NCI-H1930 (cell line): ENCODE measurements at regions not wholly inside any gene's neighbourhood (a gene's known extent, or its start where the extent isn't known, plus 50 kb on each side); places are given as distances from the start of the nearest gene placed in this dataset.

ENCODE experiments used
- DNase-seq, 2 experiments: peaks; one replicate each; lab custom pipeline; 2025; lab: John Stamatoyannopoulos, UW

- DNase-seq = no peak
Measured at GRCh38 chr1:198864695-198865094, 225.9 kb downstream of the PTPRC start.

DNA sequence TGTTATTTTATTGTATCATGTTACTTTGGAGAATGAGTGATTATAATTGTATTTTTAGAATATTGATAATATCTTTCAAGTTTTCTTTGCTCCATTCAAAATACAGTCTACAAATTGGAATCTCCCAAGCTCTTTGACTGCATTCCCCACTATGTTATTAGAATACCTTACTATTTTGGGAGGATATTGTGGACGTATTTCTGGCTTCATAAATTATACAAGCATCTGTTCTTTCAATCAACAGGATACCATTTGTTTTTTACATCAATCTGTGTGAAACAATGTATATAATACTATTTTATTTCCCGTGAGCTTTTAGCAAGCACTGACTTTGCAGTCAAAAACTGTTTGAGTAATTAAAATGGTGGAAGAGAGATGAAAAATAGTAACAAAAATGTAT lies 226.5 kb downstream of the PTPRC start:
- no peak for DNase-seq

DNA sequence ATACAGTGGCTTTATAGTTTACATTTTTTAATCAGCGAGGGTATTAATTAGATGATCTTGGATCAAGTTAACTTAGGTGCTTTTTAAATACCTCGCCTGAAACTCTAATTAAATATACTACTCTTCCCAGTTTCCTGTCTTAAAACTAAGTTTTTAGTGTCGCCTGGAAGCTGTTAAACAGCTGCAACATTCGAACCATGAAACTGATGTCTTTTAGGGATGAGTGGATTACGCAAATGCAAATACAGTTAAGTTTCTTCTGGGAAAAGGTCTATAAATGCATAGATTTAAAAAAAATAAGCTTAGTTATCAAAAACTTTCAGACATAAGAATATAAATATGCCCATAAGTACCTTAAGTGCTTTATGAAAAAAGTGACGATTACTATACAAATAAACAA lies 228.3 kb downstream of the PTPRC start:
- no peak for DNase-seq

DNA sequence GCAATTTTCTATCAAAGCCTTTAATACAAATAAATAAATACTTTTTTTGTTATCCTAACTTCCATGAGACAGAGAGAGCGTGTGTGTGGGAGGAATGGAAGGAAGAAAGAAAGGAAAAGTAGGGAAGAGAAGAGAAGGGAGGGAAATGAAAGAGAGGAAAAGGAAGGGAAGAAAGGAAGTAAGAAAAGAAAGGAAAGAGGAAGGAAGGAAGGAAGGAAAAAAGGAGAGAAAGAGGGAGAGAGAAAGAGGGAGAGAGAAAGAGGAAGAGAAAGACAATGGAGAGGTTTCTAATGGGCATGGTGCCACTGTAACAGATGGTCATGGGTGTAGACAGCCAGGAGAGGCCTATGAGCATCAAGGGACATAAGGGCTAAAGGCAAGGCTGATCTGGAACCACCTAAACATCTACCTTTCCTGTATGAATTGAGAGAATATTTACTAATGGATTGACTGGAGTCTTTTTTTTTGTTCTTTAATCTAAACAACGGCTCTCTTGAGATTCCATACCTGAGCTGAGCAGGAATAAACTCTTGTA lies 234.9 kb downstream of the PTPRC start:
- DNase-seq = no peak

DNA sequence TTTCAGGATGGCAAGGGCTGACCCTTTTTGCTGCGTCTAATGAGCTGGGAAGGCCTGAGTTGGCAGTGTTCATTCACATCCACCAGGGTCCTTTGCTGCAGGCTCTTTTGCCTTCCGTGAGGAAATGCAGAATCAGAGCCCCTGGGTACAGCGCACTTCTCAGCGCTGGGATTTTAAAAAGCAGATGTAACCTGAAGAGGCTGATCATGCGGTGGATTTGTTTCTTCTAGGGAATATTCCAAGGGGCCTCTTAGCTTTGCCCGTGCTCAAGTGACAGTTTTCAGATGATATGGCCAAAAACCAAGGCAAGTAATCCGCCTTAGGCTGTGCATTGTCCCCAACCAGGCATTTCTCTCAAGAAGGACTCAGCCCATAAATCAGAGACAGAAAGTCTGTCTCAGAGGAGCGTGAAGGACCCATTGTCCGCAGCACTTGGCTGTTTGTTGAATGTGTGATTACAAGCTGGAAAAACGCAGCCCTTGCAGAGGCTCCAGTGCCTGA lies 237.6 kb downstream of the PTPRC start:
- no peak for DNase-seq

DNA sequence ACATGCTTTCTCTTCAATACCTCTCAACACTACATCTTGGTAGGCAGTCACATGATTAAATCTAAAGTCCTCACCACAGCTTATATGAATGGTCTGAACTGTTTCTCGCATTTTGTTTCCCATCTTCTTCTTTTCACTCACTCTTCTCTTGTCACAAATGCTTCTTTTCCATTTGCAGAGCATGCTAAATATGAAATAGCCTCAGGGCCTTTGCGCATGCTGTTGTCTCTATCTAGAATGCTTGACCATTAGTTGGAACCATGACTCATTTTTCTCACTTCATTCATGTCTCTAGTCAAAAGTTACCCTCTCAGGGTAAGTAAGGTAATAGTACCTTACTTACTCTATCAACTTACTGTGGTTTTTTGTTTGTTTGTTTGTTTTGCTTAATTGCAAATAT lies 239.7 kb downstream of the PTPRC start:
- DNase-seq = no peak

DNA sequence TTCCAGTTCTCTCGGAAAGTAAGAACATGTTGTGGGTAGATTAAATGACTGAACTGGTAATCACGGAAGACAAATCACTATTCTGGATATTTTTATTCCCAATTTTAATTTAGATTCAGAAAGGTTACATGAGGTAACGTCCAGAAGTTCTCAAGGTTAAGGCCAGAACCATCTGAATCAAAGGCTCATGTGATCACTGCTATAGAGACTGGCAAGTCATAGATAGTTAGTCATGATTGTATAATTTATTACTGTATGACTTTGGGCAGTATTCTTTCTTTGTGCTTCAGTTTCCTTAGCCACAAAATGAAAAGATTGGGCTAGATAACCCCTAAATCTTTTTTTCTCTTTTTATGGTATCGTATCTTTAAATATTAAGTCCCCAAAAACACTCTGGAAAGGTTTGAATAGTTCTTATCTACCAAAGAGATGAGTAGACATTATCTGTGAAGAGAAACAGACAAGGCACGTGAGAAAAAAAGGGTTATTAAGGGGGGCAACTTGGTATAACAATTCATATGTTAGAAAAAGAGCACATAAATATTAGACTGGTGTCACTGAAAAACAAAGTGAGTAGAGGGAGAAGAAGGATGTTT lies 241.0 kb downstream of the PTPRC start:
- DNase-seq = no peak

DNA sequence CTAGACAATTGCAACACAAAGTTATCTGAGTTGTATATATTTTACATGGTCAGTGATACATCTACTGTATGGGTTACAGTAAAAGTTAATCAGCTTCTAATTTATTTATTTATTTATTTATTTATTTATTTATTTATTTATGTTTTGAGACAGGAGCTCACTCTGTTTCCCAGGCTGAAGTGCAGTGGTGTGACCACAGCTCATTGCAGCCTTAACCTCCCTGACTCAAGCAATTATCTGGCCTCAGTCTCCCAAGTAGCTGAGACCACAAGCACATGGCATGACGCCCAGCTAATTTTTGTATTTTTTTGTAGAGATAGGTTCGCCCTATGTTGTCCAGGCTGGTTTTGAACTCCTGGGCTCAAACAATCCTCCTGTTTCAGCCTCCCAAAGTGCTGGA lies 241.6 kb downstream of the PTPRC start:
- no peak for DNase-seq

GRCh38 chr1:198880818-198881597 lies 242.2 kb downstream of the PTPRC start:
- no peak for DNase-seq

DNA sequence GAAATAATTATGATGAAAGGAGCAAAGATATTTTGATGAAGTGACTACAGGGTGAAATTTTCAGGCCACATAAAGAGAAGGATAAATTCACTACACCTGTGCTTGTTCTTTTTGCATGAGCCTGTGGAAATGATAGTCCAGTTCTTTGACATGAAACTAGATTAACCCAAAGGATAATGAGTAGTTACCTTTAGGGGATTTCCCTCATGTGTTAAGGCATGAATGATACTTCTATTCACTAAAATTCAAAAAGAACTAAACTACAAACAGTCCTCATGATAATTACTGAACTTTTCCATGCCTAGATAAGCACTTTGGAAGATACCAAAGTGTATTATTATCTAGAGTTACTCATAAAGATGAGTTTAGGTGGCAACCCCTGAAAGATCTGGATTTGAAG lies 244.3 kb downstream of the PTPRC start:
- no peak for DNase-seq

DNA sequence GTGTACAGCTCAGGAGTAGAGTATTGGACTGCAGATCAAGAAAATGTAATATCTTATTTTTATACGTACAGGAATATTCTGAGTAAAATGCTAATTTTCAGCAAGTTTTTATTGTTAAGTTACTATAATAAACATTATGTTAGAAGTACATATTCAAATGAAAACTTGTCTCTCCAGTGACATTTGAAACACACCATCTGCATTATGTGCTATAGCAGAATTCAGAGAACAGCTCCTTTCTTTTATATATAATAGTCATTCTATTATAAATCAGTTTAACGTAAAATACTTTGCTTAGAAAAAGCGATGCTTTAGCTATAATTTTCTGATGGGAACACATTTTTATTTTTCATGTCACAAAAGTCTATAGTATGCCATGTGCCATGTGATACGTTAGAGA lies 249.0 kb downstream of the PTPRC start:
- DNase-seq = no peak

GRCh38 chr1:198888379-198888943 lies 249.6 kb downstream of the PTPRC start:
- no peak for DNase-seq

DNA sequence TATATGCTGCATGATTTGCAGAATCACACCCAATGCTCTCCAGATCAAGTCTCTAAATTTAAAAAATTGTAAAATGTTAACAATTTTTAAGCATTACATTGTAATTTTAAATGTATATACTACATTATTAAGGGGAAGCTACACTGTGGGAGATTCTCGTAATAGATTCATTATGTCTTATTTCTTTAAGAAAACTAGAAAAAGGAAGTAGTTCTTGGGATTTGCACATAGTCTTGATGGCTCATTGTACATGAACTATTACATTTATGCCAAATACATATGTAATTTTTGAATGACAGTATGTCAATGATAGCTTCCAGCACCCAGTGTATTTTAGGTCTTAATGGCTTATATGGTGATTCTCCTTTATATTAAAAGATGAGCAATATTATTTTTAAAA lies 250.3 kb downstream of the PTPRC start:
- no peak for DNase-seq

DNA sequence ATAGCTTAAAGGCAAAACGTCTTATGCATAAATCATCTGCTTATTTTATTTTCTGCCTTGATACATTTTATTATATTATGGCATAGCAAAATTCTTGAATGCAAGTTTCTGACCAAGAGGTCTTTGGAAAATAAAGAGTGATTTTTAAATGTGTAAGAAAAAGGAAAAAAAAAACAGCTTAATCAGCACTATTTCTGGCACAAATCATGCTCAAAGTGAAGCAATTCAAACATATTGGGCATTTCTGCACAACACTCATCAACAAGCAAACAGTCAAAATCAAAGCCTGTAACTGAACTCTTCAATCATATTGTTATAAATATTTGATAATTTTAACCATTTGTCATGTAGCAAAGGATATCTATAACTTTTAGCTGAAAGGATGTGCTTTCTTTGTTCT lies 250.9 kb downstream of the PTPRC start:
- no peak for DNase-seq

DNA sequence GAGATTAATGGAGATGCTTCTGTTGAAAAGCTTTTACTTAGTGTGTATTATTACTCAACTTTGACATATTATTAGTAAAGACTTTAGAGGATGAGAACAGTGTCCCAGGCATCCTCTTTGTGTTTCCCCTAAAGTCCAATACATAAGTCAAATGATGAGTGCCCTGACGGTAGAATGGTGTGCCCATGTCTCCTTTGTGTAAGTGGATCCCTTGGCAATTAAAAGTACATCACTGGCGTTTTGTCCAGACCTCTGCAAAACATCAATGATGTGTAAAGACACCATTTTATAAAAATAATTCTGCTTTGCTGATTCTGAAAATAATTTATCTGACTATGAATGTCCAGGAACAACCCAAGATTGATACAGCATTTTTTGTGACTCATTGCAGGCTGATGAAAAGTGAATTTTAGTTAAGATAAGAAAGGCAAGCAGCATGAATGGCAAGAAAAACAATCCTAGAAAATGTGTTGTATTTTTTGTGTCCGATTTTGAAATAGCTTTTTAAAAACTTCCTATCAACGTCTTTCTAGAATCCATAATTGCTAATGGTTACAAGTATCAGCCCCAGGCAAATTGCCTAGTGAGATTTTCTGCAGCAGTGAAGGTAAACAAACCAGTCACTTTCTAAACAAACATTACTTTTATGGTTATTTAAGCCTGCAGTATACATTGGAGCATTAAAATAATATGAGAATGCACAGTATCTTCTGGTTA lies 251.5 kb downstream of the PTPRC start:
- DNase-seq = peak in 1 of 2 experiments; percentile 10

- DNase-seq = no peak
Measured at GRCh38 chr1:198892065-198892464, 253.2 kb downstream of the PTPRC start.

GRCh38 chr1:198893141-198893540 lies 254.3 kb downstream of the PTPRC start:
- no peak for DNase-seq

- DNase-seq = no peak
Measured at GRCh38 chr1:198893763-198894444, 255.1 kb downstream of the PTPRC start.

- no peak for DNase-seq
Measured at GRCh38 chr1:198901266-198901665, 262.4 kb downstream of the PTPRC start.

DNA sequence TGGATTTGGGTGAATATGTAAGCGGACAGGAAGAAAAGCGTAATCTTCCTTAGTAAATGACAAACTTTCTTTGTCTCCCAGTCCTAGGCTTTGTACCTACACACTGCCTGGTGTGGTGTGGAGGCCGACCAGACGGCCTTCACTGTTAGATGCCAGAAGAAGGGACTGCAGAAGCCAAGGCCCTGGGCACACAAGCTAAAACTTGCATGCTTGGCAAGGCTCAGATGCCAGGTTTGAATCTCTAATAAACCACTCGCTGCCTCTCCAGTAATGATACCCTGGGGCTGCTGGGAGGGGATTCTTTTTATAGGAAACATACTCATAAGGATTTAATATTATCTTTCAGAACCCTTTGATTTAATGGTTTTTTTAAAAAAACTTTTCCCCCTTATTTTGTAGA lies 263.8 kb downstream of the PTPRC start:
- no peak for DNase-seq

DNA sequence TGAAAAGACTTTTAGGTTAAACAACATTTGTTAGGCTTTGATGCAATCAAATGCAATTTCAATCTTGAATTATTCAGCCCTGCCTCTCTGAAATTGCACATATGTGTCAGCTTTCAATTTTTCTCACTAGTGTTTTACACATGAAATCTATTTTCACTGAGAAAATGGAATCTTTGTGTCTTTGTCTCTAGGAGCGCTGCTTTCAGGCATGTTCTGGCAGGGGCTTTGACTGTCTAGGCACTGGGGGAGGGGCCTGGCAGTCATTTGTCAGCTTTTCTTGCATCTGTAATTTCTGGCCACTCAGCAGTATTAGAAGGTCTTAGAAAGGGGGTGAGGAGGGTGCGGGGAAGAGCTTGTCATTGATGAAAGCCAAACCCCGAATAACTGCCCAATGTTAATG lies 264.4 kb downstream of the PTPRC start:
- no peak for DNase-seq

- no peak for DNase-seq
Measured at GRCh38 chr1:198903621-198904020, 264.8 kb downstream of the PTPRC start.
